GM12878 (cell line): ENCODE measurements at regions not wholly inside any gene's neighbourhood (a gene's known extent, or its start where the extent isn't known, plus 50 kb on each side); places are given as distances from the start of the nearest gene placed in this dataset.

ENCODE experiments used
- ATAC-seq: fragments of 200-7000 bp; cut with Tn5 transposase; 3 replicates; pipeline ENCODE4 v1.9.1; 2020; ENCODE audit warnings: mild to moderate bottlenecking, moderate library complexity
- BruUV-seq: library from RNA; stranded (reverse); fragments of 400-500 nt; replicated peaks from 2 replicates; lab custom pipeline; 2021; lab: Mats Ljungman, UMichigan
- CTCF ChIA-PET: fragments of 300-600 bp; sonication (Branson Sonifier 250); formaldehyde crosslinking; extraction: SDS; loops from one replicate; lab custom pipeline; 2021; ENCODE audit warnings: inconsistent platforms; lab: Yijun Ruan, JAX
- POLR2A ChIA-PET: fragments of 350-600 bp; formaldehyde crosslinking; extraction: SDS; loops from one replicate; lab custom pipeline; 2021; ENCODE audit warnings: inconsistent platforms; lab: Charles Lee
- RAD21 ChIA-PET: fragments of 300-600 bp; sonication (Branson Sonifier 250); formaldehyde crosslinking; loops from one replicate; lab custom pipeline; 2023; ENCODE audit warnings: antibody characterized with exemption; ENCODE audit not compliant: unreplicated experiment; lab: Charles Lee
- SMC1A ChIA-PET: fragments of 300-600 bp; sonication (Branson Sonifier 250); formaldehyde crosslinking; loops from one replicate; lab custom pipeline; 2023; ENCODE audit not compliant: unreplicated experiment, uncharacterized antibody; lab: Charles Lee
- DNase-seq: peaks from one replicate; pipeline ENCODE4 v3.0.0-alpha.2; 2011; ENCODE audit warnings: low read depth, low spot score
- FAIRE-seq: peaks from 3 replicates; lab custom pipeline; 2011; peaks lifted over from hg19 to GRCh38; lab: Jason Lieb, UNC
- H2AFZ ChIP-seq: 2 replicates; pipeline ENCODE4 v1.6.0; 2011; ENCODE audit warnings: low read depth, low read length, control low read depth; ENCODE audit not compliant: control insufficient read depth
- H3K27ac ChIP-seq: 2 replicates; pipeline ENCODE4 v1.5.1; 2011; ENCODE audit warnings: control low read depth; ENCODE audit not compliant: control insufficient read depth, insufficient read depth
- H3K27me3 ChIP-seq, 2 experiments: replicated peaks in 1 of 2; 2 replicates each; pipeline versions ENCODE4 v1.6.0 to v1.6.1; 2011; ENCODE audit warnings: low read length in 1 of 2; ENCODE audit not compliant: control insufficient read depth in 2 of 2, insufficient read depth in 2 of 2
- H3K36me3 ChIP-seq, 2 experiments: 2 replicates each; pipeline ENCODE4 v1.5.1; 2011; ENCODE audit warnings: low read length in 1 of 2; ENCODE audit not compliant: control insufficient read depth in 2 of 2, insufficient read depth in 2 of 2
- H3K4me1 ChIP-seq: 2 replicates; pipeline ENCODE4 v1.6.1; 2011; ENCODE audit warnings: mild to moderate bottlenecking, low read length, moderate library complexity, mixed read lengths; ENCODE audit not compliant: control insufficient read depth, insufficient read depth
- H3K4me2 ChIP-seq: 2 replicates; pipeline ENCODE4 v1.6.0; 2011; ENCODE audit warnings: control low read depth; ENCODE audit not compliant: control insufficient read depth, insufficient read depth
- H3K4me3 ChIP-seq: fragments of 200-600 bp; sonication (generic); 2 replicates; pipeline ENCODE4 v1.5.1; 2016
- H3K79me2 ChIP-seq: 2 replicates; pipeline ENCODE4 v1.6.0; 2011; ENCODE audit warnings: low read length; ENCODE audit not compliant: control insufficient read depth, insufficient read depth
- H3K9ac ChIP-seq: 2 replicates; pipeline ENCODE4 v1.8.0; 2011; ENCODE audit warnings: low read length, control low read depth, mixed read lengths; ENCODE audit not compliant: control insufficient read depth, insufficient read depth
- H3K9me3 ChIP-seq: replicated peaks from 3 replicates; pipeline ENCODE4 v1.5.1; 2011; ENCODE audit warnings: mild to moderate bottlenecking, low read length; ENCODE audit not compliant: control insufficient read depth, insufficient read depth
- H4K20me1 ChIP-seq: 2 replicates; pipeline ENCODE4 v1.6.0; 2011; ENCODE audit not compliant: control insufficient read depth, insufficient read depth
- ATF3 ChIP-seq: IDR thresholded peaks from 2 replicates; pipeline ENCODE4 v1.6.1; 2011; ENCODE audit warnings: low read depth, mild to moderate bottlenecking, low read length, moderate library complexity, borderline replicate concordance; ENCODE audit errors: extremely low read depth
- BHLHE40 ChIP-seq, 2 experiments: fragments of 450-650 bp in 1 of 2; IDR thresholded peaks; 2 replicates each; pipeline ENCODE4 v1.6.1; 2011 to 2017; ENCODE audit warnings: low read depth in 2 of 2, borderline replicate concordance in 1 of 2, improper control_type of control experiment in 1 of 2, low read length in 1 of 2, mild to moderate bottlenecking in 1 of 2
- CREB1 ChIP-seq: IDR thresholded peaks from 2 replicates; pipeline ENCODE4 v1.6.1; 2012; ENCODE audit warnings: low read depth, mild to moderate bottlenecking, inconsistent platforms
- CTCF ChIP-seq, 3 experiments: IDR thresholded peaks in 2 of 3; conservative IDR thresholded peaks in 1 of 3; 2 replicates each; pipeline ENCODE4 v1.5.1; 2011; ENCODE audit warnings: low read depth in 3 of 3, low read length in 3 of 3, mild to moderate bottlenecking in 3 of 3, control low read depth in 2 of 3, moderate library complexity in 2 of 3, inconsistent platforms in 1 of 3, mixed read lengths in 1 of 3; ENCODE audit not compliant: control insufficient read depth in 2 of 3, insufficient read depth in 1 of 3; ENCODE audit errors: extremely low read depth in 1 of 3
- DPF2 ChIP-seq: fragments of 450-650 bp; IDR thresholded peaks from 2 replicates; pipeline ENCODE4 v1.6.1; 2017; ENCODE audit warnings: mild to moderate bottlenecking
- HCFC1 ChIP-seq: fragments of 150-350 bp; IDR thresholded peaks from 2 replicates; pipeline ENCODE4 v1.6.1; 2014; ENCODE audit warnings: low read length
- IKZF1 ChIP-seq: fragments of 450-650 bp; conservative IDR thresholded peaks from 2 replicates; pipeline ENCODE4 v1.6.1; 2017; ENCODE audit warnings: antibody characterized with exemption, mild to moderate bottlenecking
- JUNB ChIP-seq: IDR thresholded peaks from 2 replicates; pipeline ENCODE4 v1.6.1; 2016; ENCODE audit warnings: antibody characterized with exemption, mild to moderate bottlenecking
- NBN ChIP-seq: fragments of 450-650 bp; IDR thresholded peaks from 2 replicates; pipeline ENCODE4 v1.6.1; 2016
- NFXL1 ChIP-seq: fragments of 450-650 bp; IDR thresholded peaks from 2 replicates; pipeline ENCODE4 v1.6.1; 2017; ENCODE audit warnings: antibody characterized with exemption, mild to moderate bottlenecking, borderline replicate concordance
- RAD51 ChIP-seq: fragments of 450-650 bp; IDR thresholded peaks from 2 replicates; pipeline ENCODE4 v1.6.1; 2016; ENCODE audit warnings: moderate library complexity, mild to moderate bottlenecking, inconsistent platforms
- RELB ChIP-seq: fragments of 450-650 bp; IDR thresholded peaks from 2 replicates; pipeline ENCODE4 v1.6.1; 2017; ENCODE audit warnings: low read depth, mild to moderate bottlenecking, moderate library complexity
- SMARCA5 ChIP-seq: fragments of 450-650 bp; IDR thresholded peaks from 2 replicates; pipeline ENCODE4 v1.6.1; 2017; ENCODE audit warnings: mild to moderate bottlenecking
- STAT3 ChIP-seq: IDR thresholded peaks from 2 replicates; pipeline ENCODE4 v1.6.1; 2011; ENCODE audit warnings: low read depth, low read length, improper control_type of control experiment
- TCF3 ChIP-seq: IDR thresholded peaks from 2 replicates; pipeline ENCODE4 v1.6.1; 2012; ENCODE audit warnings: low read depth, mild to moderate bottlenecking, low read length, borderline replicate concordance; ENCODE audit not compliant: insufficient read depth
- TCF7 ChIP-seq: IDR thresholded peaks from 2 replicates; pipeline ENCODE4 v1.6.1; 2014; ENCODE audit warnings: antibody characterized with exemption, borderline replicate concordance
- WRNIP1 ChIP-seq: IDR thresholded peaks from 2 replicates; pipeline ENCODE4 v1.6.1; 2011; ENCODE audit warnings: low read depth, low read length, improper control_type of control experiment, borderline replicate concordance
- ZSCAN29 ChIP-seq: fragments of 450-650 bp; IDR thresholded peaks from 2 replicates; pipeline ENCODE4 v1.6.1; 2017; ENCODE audit warnings: mild to moderate bottlenecking, moderate library complexity
- WGBS: methylation state at CpG from one replicate; pipeline ENCODE4 v1.1.6; 2016; ENCODE audit warnings: low lambda C conversion rate; ENCODE audit not compliant: insufficient replicate concordance, insufficient coverage; ENCODE audit errors: missing lambda C conversion rate; 5-methylcytosine and 5-hydroxymethylcytosine counted together
- in situ Hi-C: fragments of 300-500 bp; cut with MboI; formaldehyde crosslinking; loops from 9 replicates; pipeline ENCODE4 v1.14.3; 2018; ENCODE audit warnings: mixed read lengths
- intact Hi-C: fragments of 100-400 bp; cut with micrococcal nuclease; formaldehyde crosslinking; loops from one replicate; pipeline ENCODE4 v1.14.2; 2022; ENCODE audit not compliant: unreplicated experiment

- H3K4me3 ChIP-seq: no peak overlapping the region
- no peaks in the 10 kb centered on the region for H4K20me1 ChIP-seq
- H3K4me2 ChIP-seq: no peak overlapping the region
- CTCF ChIA-PET: interaction anchor here (2.2 kb wide), 1 partner anchor 10 kb away, joined by 11 read pairs; no protein-coding TSS in a partner anchor
- RAD21 ChIA-PET: no interaction called here
- FAIRE-seq (no peak), ATAC-seq (no peak)
- in situ Hi-C loops: no loop called here
- no peak overlapping the region for H3K27ac ChIP-seq
- no TSS peak for BruUV-seq
- no peak overlapping the region for H3K9ac ChIP-seq
- no peaks in the 10 kb centered on the region for H3K9me3 ChIP-seq
- TF ChIP-seq BHLHE40 (IDR thresholded peaks at IDR 0.05; ENCODE audit: borderline replicate concordance in 1 of 2, low read depth in 2 of 2, low read length in 1 of 2): no peak
- no peak for TF ChIP-seq JUNB
- no peak for TF ChIP-seq NBN
- no peak for TF ChIP-seq STAT3
- TF ChIP-seq CTCF (IDR thresholded peaks at IDR 0.05 in 2 of 3, conservative IDR thresholded peaks at IDR 0.05 in 1 of 3; ENCODE audit: control insufficient read depth in 2 of 3, extremely low read depth in 1 of 3, insufficient read depth in 1 of 3, low read depth in 3 of 3, low read length in 3 of 3): no peak
- no peak for TF ChIP-seq HCFC1
- no peak for TF ChIP-seq NFXL1
- no peak for TF ChIP-seq WRNIP1
- TF ChIP-seq SMARCA5: no peak
- TF ChIP-seq ATF3: no peak
- TF ChIP-seq ZSCAN29: no peak
- TF ChIP-seq IKZF1: no peak
- TF ChIP-seq RAD51: no peak
- TF ChIP-seq DPF2: no peak
- TF ChIP-seq RELB: no peak
- no peak for TF ChIP-seq CREB1
- no peak for TF ChIP-seq TCF3
- TF ChIP-seq TCF7: no peak
- TF ChIP-seq, all 136 proteins: peak for 0
- Histone ChIP-seq H3K79me2 (no peaks in the 10 kb centered on the region), H3K27me3 (peaks cover 0 to 7% of the 10 kb centered on the region in 2 experiments; a peak in 3 of 4 replicates), H3K4me1 (no peaks in the 10 kb centered on the region), H2AFZ (no peak overlapping the region), H3K36me3 (no peaks in the 10 kb centered on the region; a peak in 1 of 4 replicates)
- no peak for DNase-seq
- ChIA-PET POLR2A (no interaction called here), SMC1A (interaction anchor here (2.2 kb wide), 1 partner anchor 10 kb away, joined by 10 read pairs; no protein-coding TSS in a partner anchor)
- intact Hi-C loops: no loop called here
- WGBS: 62% methylated on average over 6 of the region's 6 CpGs
Measured at GRCh38 chr5:61647672-61648071, 315.6 kb downstream of the ZSWIM6 start.
